HG03159 (cell line): ENCODE measurements at regions not wholly inside any gene's neighbourhood (a gene's known extent, or its start where the extent isn't known, plus 50 kb on each side); places are given as distances from the start of the nearest gene placed in this dataset.
"Not testable (repeated sequence)": the region's sequence is repeated elsewhere in the genome, so short reads cannot be mapped to it uniquely, and the experiment has no call there.

Experiments
- ATAC-seq: cut with Tn5 transposase; IDR thresholded peaks from one replicate; pipeline ENCODE4 v1.9.1; 2021; ENCODE audit warnings: mild to moderate bottlenecking, moderate library complexity; ENCODE audit not compliant: unreplicated experiment

- ATAC-seq: no peak
Observed at GRCh38 chr5:144742361-144742760, 571.7 kb downstream of the KCTD16 start.

- ATAC-seq: no peak
Observed at GRCh38 chr5:144731786-144732185, 561.1 kb downstream of the KCTD16 start.

- peak; percentile 91 for ATAC-seq
Observed at GRCh38 chr5:144712090-144712489, 541.4 kb downstream of the KCTD16 start.

GRCh38 chr5:144711172-144711571 lies 540.5 kb downstream of the KCTD16 start:
- peak; percentile 33 for ATAC-seq

GRCh38 chr5:144710637-144711036 lies 540.0 kb downstream of the KCTD16 start:
- no peak for ATAC-seq

GRCh38 chr5:144703776-144704175 lies 533.1 kb downstream of the KCTD16 start:
- no peak for ATAC-seq

- ATAC-seq: no peak
Observed at GRCh38 chr5:144698484-144698883, 527.8 kb downstream of the KCTD16 start.

- no peak for ATAC-seq
Observed at GRCh38 chr5:144697847-144698262, 527.2 kb downstream of the KCTD16 start.

GRCh38 chr5:144691936-144692335 lies 521.3 kb downstream of the KCTD16 start:
- no peak for ATAC-seq

GRCh38 chr5:144684899-144685298 lies 514.2 kb downstream of the KCTD16 start:
- no peak for ATAC-seq

- no peak for ATAC-seq
Observed at GRCh38 chr5:144680711-144681110, 510.0 kb downstream of the KCTD16 start.

- no peak for ATAC-seq
Observed at GRCh38 chr5:144671066-144671465, 500.4 kb downstream of the KCTD16 start.

- ATAC-seq: no peak
Observed at GRCh38 chr5:144659634-144660227, 489.1 kb downstream of the KCTD16 start.

- ATAC-seq: no peak
Observed at GRCh38 chr5:144644317-144644716, 473.6 kb downstream of the KCTD16 start.

GRCh38 chr5:144638787-144639186 lies 468.1 kb downstream of the KCTD16 start:
- no peak for ATAC-seq

GRCh38 chr5:144634138-144634537 lies 463.5 kb downstream of the KCTD16 start:
- no peak for ATAC-seq

- ATAC-seq: no peak
Observed at GRCh38 chr5:144598451-144599068, 427.9 kb downstream of the KCTD16 start.

- ATAC-seq: no peak
Observed at GRCh38 chr5:144596517-144596916, 425.8 kb downstream of the KCTD16 start.

GRCh38 chr5:144594919-144595318 lies 424.2 kb downstream of the KCTD16 start:
- no peak for ATAC-seq

- not testable (repeated sequence) for ATAC-seq
Observed at GRCh38 chr5:144594234-144594633, 423.6 kb downstream of the KCTD16 start.

GRCh38 chr5:144585681-144586080 lies 415.0 kb downstream of the KCTD16 start:
- no peak for ATAC-seq

- no peak for ATAC-seq
Observed at GRCh38 chr5:144583541-144584449, 413.1 kb downstream of the KCTD16 start.
